ENCODE measurements at regions not wholly inside any gene's neighbourhood (a gene's known extent, or its start where the extent isn't known, plus 50 kb on each side); places are given as distances from the start of the nearest gene placed in this dataset.

- Histone ChIP-seq H3K36me3 (replicated peaks in 1 of 2; ENCODE audit: control extremely low read depth in 1 of 2, control insufficient read depth in 1 of 2, extremely low read depth in 1 of 2, insufficient read depth in 2 of 2, low read length in 1 of 2) (no peaks in the 10 kb centered on the region), H3K79me2 (ENCODE audit: control insufficient read depth, insufficient read depth, low read length) (no peaks in the 10 kb centered on the region), H3K27ac (ENCODE audit: low read length in 2 of 2) (no peak overlapping the region), H4K20me1 (ENCODE audit: control insufficient read depth, insufficient read depth, low read length, poor library complexity, severe bottlenecking) (no peaks in the 10 kb centered on the region), H3K9ac (ENCODE audit: low read length) (no peak overlapping the region), H3K4me1 (ENCODE audit: control insufficient read depth in 2 of 2, insufficient read depth in 2 of 2, low read length in 2 of 2) (no peaks in the 10 kb centered on the region), H2AFZ (ENCODE audit: insufficient read depth, low read depth, low read length, poor library complexity, severe bottlenecking) (no peak overlapping the region), H3K4me3 (ENCODE audit: control extremely low read depth in 1 of 5, extremely low read depth in 1 of 5, insufficient read depth in 1 of 5, low read depth in 2 of 5, low read length in 4 of 5) (no peak overlapping the region), H3K9me3 (ENCODE audit: control extremely low read depth in 1 of 3, control insufficient read depth in 2 of 3, insufficient read depth in 1 of 3, low read length in 2 of 3) (peaks cover 0 to 3% (median 0%) of the 10 kb centered on the region in 3 donors), H3K27me3 (replicated peaks in 1 of 4; ENCODE audit: control extremely low read depth in 1 of 4, control insufficient read depth in 3 of 4, insufficient read depth in 4 of 4, low read length in 3 of 4) (peaks cover 0 to 3% (median 0%) of the 10 kb centered on the region in 4 experiments), H3K4me2 (replicated peaks; ENCODE audit: low read depth, low read length, poor library complexity, severe bottlenecking) (no peak overlapping the region)
- intact Hi-C loops (cut with micrococcal nuclease), result no loop called here
- TF ChIP-seq CTCF (IDR thresholded peaks at IDR 0.05) (no peak), EZH2 (IDR thresholded peaks at IDR 0.05; ENCODE audit: borderline replicate concordance, insufficient read depth, low read depth, low read length, poor library complexity, severe bottlenecking) (no peak)
- Mint-ChIP-seq H3K9me3 (ENCODE audit: insufficient read depth) (peaks cover 5% of the 10 kb centered on the region), H3K27me3 (peaks cover 24% of the 10 kb centered on the region), H3K4me3 (no peak overlapping the region), H3K27ac (no peak overlapping the region), H3K4me1 (no peaks in the 10 kb centered on the region)
- no peak for ATAC-seq (ENCODE audit: low read depth)
- CTCF ChIA-PET, result no interaction called here
- no CpG with 5 or more reads among the region's 1 CpG for WGBS (ENCODE audit: insufficient coverage)
- POLR2A ChIA-PET, result no interaction called here
- DNase-seq, result no peak
These were observed 161.4 kb upstream of the GALNT2 start for GRCh38 chr1:229905652-229906051.

GRCh38 chr1:229907884-229908638 lies 159.0 kb upstream of the GALNT2 start:
- POLR2A ChIA-PET, result no interaction called here
- no peaks in the 10 kb centered on the region for H3K79me2 ChIP-seq (ENCODE audit: control insufficient read depth, insufficient read depth, low read length)
- no peaks in the 10 kb centered on the region for H4K20me1 ChIP-seq (ENCODE audit: control insufficient read depth, insufficient read depth, low read length, poor library complexity, severe bottlenecking)
- no peaks in the 10 kb centered on the region for H3K9me3 ChIP-seq (ENCODE audit: control extremely low read depth in 1 of 3, control insufficient read depth in 2 of 3, insufficient read depth in 1 of 3, low read length in 2 of 3)
- no peak overlapping the region for H3K27ac ChIP-seq (ENCODE audit: low read length in 2 of 2)
- H3K4me1 Mint-ChIP-seq, result no peaks in the 10 kb centered on the region
- 82% methylated on average over 2 of the region's 7 CpGs for WGBS (ENCODE audit: insufficient coverage)
- H3K36me3 ChIP-seq (replicated peaks in 1 of 2; ENCODE audit: control extremely low read depth in 1 of 2, control insufficient read depth in 1 of 2, extremely low read depth in 1 of 2, insufficient read depth in 2 of 2, low read length in 1 of 2), result no peaks in the 10 kb centered on the region
- H3K4me2 ChIP-seq (replicated peaks; ENCODE audit: low read depth, low read length, poor library complexity, severe bottlenecking), result no peak overlapping the region
- DNase-seq (no peak), ATAC-seq (ENCODE audit: low read depth) (no peak)
- no peak overlapping the region for H3K4me3 Mint-ChIP-seq
- no peak for TF ChIP-seq EZH2 (IDR thresholded peaks at IDR 0.05; ENCODE audit: borderline replicate concordance, insufficient read depth, low read depth, low read length, poor library complexity, severe bottlenecking)
- TF ChIP-seq CTCF (IDR thresholded peaks at IDR 0.05), result no peak
- no peak overlapping the region for H3K9ac ChIP-seq (ENCODE audit: low read length)
- H3K27me3 Mint-ChIP-seq, result peaks cover 20% of the 10 kb centered on the region
- peaks cover 0 to 3% (median 0%) of the 10 kb centered on the region in 4 experiments for H3K27me3 ChIP-seq (replicated peaks in 1 of 4; ENCODE audit: control extremely low read depth in 1 of 4, control insufficient read depth in 3 of 4, insufficient read depth in 4 of 4, low read length in 3 of 4)
- H3K4me1 ChIP-seq (ENCODE audit: control insufficient read depth in 2 of 2, insufficient read depth in 2 of 2, low read length in 2 of 2), result no peaks in the 10 kb centered on the region
- CTCF ChIA-PET, result no interaction called here
- intact Hi-C loops (cut with micrococcal nuclease), result no loop called here
- H3K9me3 Mint-ChIP-seq (ENCODE audit: insufficient read depth), result no peaks in the 10 kb centered on the region
- no peak overlapping the region for H2AFZ ChIP-seq (ENCODE audit: insufficient read depth, low read depth, low read length, poor library complexity, severe bottlenecking)
- H3K4me3 ChIP-seq (ENCODE audit: control extremely low read depth in 1 of 5, extremely low read depth in 1 of 5, insufficient read depth in 1 of 5, low read depth in 2 of 5, low read length in 4 of 5), result no peak overlapping the region
- no peak overlapping the region for H3K27ac Mint-ChIP-seq

All from B cell (primary cell).